Colonic mucosa (tissue), 4 donors: ENCODE measurements at regions not wholly inside any gene's neighbourhood (a gene's known extent, or its start where the extent isn't known, plus 50 kb on each side); places are given as distances from the start of the nearest gene placed in this dataset.

Experiments
- DNase-seq: peaks from one replicate; pipeline ENCODE4 v3.0.0-alpha.2; 2020
- H3K27ac ChIP-seq: fragments of 200-600 bp; one replicate; pipeline ENCODE4 v1.8.0; 2021
- H3K27me3 ChIP-seq: fragments of 200-600 bp; one replicate; pipeline ENCODE4 v1.8.0; 2021
- H3K36me3 ChIP-seq: fragments of 200-600 bp; one replicate; pipeline ENCODE4 v1.8.0; 2021
- H3K4me1 ChIP-seq: fragments of 200-600 bp; one replicate; pipeline ENCODE4 v1.8.0; 2021; ENCODE audit warnings: mild to moderate bottlenecking
- H3K4me3 ChIP-seq: fragments of 200-600 bp; one replicate; pipeline ENCODE4 v1.8.0; 2021
- H3K9ac ChIP-seq, 2 donors: one replicate each; pipeline ENCODE4 v1.7.0; 2013; ENCODE audit warnings: control low read depth in 2 of 2, low read depth in 2 of 2, low read length in 2 of 2
- H3K9me3 ChIP-seq: fragments of 200-600 bp; one replicate; pipeline ENCODE4 v1.8.0; 2021
- CTCF ChIP-seq: fragments of 200-600 bp; IDR thresholded peaks from one replicate; pipeline ENCODE4 v1.8.0; 2022; ENCODE audit warnings: antibody characterized with exemption, mild to moderate bottlenecking
- intact Hi-C: fragments of 100-400 bp; cut with DNase I; formaldehyde crosslinking; loops from one replicate; pipeline ENCODE4 v1.14.1; 2022
- donor health status: healthy.
- donor health status: DM: no; HTN: no; CAD: no.
- donor health status: DM: no; HTN: no; CAD: no.

- Histone ChIP-seq H3K9ac (no peak overlapping the region), H3K36me3 (no peaks in the 10 kb centered on the region), H3K4me3 (no peak overlapping the region), H3K9me3 (no peaks in the 10 kb centered on the region), H3K4me1 (no peaks in the 10 kb centered on the region), H3K27ac (no peak overlapping the region), H3K27me3 (no peaks in the 10 kb centered on the region)
- intact Hi-C loops: no loop called here
- no peak for TF ChIP-seq CTCF
- no peak for DNase-seq
Observed at GRCh38 chr4:178470996-178471784, 1029.0 kb upstream of the AGA start.

GRCh38 chr4:178471994-178472393 is 1029.8 kb upstream of the AGA start:
- Histone ChIP-seq H3K4me1 (no peaks in the 10 kb centered on the region), H3K9ac (no peak overlapping the region), H3K27me3 (no peaks in the 10 kb centered on the region), H3K9me3 (no peaks in the 10 kb centered on the region), H3K4me3 (no peak overlapping the region), H3K36me3 (no peaks in the 10 kb centered on the region), H3K27ac (no peak overlapping the region)
- DNase-seq: no peak
- no peak for TF ChIP-seq CTCF
- intact Hi-C loops: no loop called here

- no peaks in the 10 kb centered on the region for H3K4me1 ChIP-seq
- no peak overlapping the region for H3K4me3 ChIP-seq
- no peaks in the 10 kb centered on the region for H3K27me3 ChIP-seq
- no peak for DNase-seq
- no peak overlapping the region for H3K9ac ChIP-seq
- TF ChIP-seq CTCF: no peak
- no peaks in the 10 kb centered on the region for H3K36me3 ChIP-seq
- intact Hi-C loops: no loop called here
- H3K9me3 ChIP-seq: no peaks in the 10 kb centered on the region
- no peak overlapping the region for H3K27ac ChIP-seq
Observed at GRCh38 chr4:178480105-178480504, 1037.9 kb upstream of the AGA start.

- Histone ChIP-seq H3K9me3 (no peaks in the 10 kb centered on the region), H3K27me3 (no peaks in the 10 kb centered on the region), H3K4me3 (no peak overlapping the region), H3K36me3 (no peaks in the 10 kb centered on the region), H3K27ac (no peak overlapping the region), H3K9ac (no peak overlapping the region), H3K4me1 (no peaks in the 10 kb centered on the region)
- no peak for TF ChIP-seq CTCF
- no peak for DNase-seq
- intact Hi-C loops: no loop called here
Observed at GRCh38 chr4:178480881-178481280, 1038.6 kb upstream of the AGA start.

- Histone ChIP-seq H3K27ac (no peak overlapping the region), H3K4me1 (no peaks in the 10 kb centered on the region), H3K36me3 (no peaks in the 10 kb centered on the region), H3K9ac (no peak overlapping the region), H3K9me3 (no peaks in the 10 kb centered on the region), H3K27me3 (no peaks in the 10 kb centered on the region), H3K4me3 (no peak overlapping the region)
- intact Hi-C loops: no loop called here
- DNase-seq: no peak
- TF ChIP-seq CTCF: no peak
Observed at GRCh38 chr4:178481564-178481963, 1039.3 kb upstream of the AGA start.
